ENCODE measurements at regions not wholly inside any gene's neighbourhood (a gene's known extent, or its start where the extent isn't known, plus 50 kb on each side); places are given as distances from the start of the nearest gene placed in this dataset.

DNA sequence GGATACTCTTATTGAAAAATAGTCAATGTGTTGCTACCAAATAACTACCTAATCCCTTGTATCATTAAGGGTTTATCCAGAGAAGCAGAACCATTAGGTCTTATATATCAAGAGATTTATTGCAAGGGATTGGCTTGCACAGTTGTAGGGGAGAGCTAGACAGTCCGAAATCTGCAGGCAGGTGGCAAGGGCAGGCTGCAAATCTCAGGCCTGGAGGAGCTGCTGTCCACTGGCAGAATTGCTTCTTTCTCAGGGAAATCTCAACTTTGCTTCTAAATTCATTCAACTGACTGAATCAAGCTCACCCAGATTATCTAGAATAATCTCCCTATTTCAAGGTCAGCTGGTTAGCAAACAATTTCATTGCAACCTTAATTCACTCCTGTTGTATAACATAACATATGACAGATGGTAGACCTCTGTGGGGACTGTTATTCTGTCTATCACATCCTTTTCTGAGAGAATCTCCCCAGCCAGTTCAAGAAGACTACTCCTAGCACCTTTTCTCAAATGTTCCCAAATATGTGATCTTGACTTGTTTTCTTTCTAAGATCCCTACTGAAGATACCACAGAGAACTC is 194.2 kb downstream of the NHLRC3 start:
- 69 to 90% (median 85%) methylated on average over 1 of the region's 1 CpG for WGBS, 4 donors

DNA sequence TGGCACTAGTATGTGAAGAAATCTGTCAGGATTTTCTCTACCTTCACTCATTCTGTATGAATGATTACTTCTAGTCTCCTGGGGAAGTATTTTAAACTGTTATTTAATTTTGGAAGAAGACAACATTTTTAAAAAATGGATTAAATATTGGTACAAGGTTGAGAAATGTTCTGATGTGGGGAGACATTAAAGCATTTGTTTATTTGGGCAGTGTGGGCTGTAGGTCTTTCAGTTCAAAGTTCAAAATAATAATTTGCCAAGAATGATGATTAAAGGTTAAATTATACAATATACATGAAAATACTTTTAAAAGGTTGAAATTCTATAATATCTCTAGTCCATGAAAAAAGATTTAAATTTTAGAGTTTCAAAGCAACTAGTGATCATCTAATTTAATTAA is 194.7 kb downstream of the NHLRC3 start:
- DNase-seq: no peak
- Histone ChIP-seq H3K27me3 (no peaks in the 10 kb centered on the region), H3K27ac (no peak overlapping the region), H3K4me1 (replicated peaks in 1 of 2) (peaks cover 0 to 5% of the 10 kb centered on the region in 2 donors), H3K4me3 (no peak overlapping the region), H3K9me3 (replicated peaks in 1 of 3) (no peaks in the 10 kb centered on the region), H3K36me3 (replicated peaks in 1 of 2) (no peaks in the 10 kb centered on the region)
- intact Hi-C loops (cut with DNase I): no loop called here
- TF ChIP-seq POLR2A (IDR thresholded peaks at IDR 0.05): no peak
- TF ChIP-seq, protein P1, sequence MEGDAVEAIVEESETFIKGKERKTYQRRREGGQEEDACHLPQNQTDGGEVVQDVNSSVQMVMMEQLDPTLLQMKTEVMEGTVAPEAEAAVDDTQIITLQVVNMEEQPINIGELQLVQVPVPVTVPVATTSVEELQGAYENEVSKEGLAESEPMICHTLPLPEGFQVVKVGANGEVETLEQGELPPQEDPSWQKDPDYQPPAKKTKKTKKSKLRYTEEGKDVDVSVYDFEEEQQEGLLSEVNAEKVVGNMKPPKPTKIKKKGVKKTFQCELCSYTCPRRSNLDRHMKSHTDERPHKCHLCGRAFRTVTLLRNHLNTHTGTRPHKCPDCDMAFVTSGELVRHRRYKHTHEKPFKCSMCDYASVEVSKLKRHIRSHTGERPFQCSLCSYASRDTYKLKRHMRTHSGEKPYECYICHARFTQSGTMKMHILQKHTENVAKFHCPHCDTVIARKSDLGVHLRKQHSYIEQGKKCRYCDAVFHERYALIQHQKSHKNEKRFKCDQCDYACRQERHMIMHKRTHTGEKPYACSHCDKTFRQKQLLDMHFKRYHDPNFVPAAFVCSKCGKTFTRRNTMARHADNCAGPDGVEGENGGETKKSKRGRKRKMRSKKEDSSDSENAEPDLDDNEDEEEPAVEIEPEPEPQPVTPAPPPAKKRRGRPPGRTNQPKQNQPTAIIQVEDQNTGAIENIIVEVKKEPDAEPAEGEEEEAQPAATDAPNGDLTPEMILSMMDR (IDR thresholded peaks at IDR 0.05): no peak

More for the DNA sequence above, 194.2 kb downstream of the NHLRC3 start:
- H3K9me3 ChIP-seq (replicated peaks in 1 of 3): no peaks in the 10 kb centered on the region
- peaks cover 0 to 5% of the 10 kb centered on the region in 2 donors for H3K4me1 ChIP-seq (replicated peaks in 1 of 2)
- H3K36me3 ChIP-seq (replicated peaks in 1 of 2): no peaks in the 10 kb centered on the region
- H3K4me3 ChIP-seq: no peak overlapping the region
- no peak overlapping the region for H3K27ac ChIP-seq
- intact Hi-C loops (cut with DNase I): no loop called here
- TF ChIP-seq, protein P1 (IDR thresholded peaks at IDR 0.05): no peak
- no peak for TF ChIP-seq POLR2A (IDR thresholded peaks at IDR 0.05)
- no peaks in the 10 kb centered on the region for H3K27me3 ChIP-seq
- DNase-seq: no peak

DNA sequence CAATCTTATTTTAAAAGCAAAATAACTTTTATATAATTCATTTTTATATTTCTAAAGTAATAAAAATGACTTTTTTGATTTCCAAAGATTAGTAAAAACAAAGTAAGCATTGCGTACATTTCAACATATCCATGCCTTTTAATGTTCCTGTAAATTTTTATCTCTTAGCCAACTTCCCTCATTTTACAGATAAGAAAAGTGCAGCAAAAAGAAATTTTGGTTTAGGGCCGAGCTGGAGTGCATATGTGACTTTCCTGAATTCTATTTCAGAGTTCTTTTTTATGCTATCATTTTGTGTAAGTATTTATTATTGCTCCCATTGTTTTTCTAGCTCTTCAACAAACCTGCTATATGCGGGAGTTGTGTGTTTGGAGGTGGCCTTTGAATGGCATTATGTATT is 195.3 kb downstream of the NHLRC3 start:
- intact Hi-C loops (cut with DNase I): no loop called here

DNA sequence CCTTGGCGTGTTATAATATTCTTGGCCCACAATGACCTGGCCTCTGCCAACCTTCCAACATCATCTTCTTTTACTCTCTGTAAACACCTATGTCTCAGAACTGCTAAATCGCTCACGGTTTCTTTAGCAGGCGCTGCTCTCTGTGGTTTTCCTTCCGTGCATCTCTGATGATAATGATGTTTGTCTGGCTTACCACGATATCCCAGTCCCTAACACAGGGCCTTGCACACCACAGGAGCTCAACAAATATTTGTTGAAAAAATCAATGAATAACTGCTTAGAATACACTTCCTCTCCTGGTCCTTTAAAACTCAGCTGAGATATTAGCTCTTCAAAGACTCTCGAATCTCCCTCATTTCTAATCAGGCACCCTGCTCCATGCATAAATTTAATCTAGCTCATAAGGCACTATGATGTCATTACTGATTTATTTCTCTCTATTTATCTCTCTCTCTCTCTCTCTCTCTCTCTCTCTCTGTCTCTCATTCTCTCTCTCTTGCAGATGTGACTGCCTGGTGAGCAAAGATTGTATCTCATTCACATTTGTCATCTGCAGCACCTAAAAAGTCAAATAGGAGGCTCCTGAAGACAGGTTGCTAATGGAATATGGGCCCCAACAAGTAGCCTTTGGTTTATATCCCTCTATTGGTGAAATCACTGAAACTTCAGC is 206.4 kb downstream of the NHLRC3 start:
- Histone ChIP-seq H3K4me3 (no peak overlapping the region), H3K9me3 (replicated peaks in 1 of 3) (no peaks in the 10 kb centered on the region), H3K27me3 (no peaks in the 10 kb centered on the region), H3K4me1 (replicated peaks in 1 of 2) (no peaks in the 10 kb centered on the region), H3K36me3 (replicated peaks in 1 of 2) (no peaks in the 10 kb centered on the region), H3K27ac (no peak overlapping the region)
- intact Hi-C loops (cut with DNase I): no loop called here
- no peak for DNase-seq
- no peak for TF ChIP-seq POLR2A (IDR thresholded peaks at IDR 0.05)
- TF ChIP-seq, protein P1 (IDR thresholded peaks at IDR 0.05): no peak
- 83 to 88% (median 87%) methylated on average over 7 of the region's 7 CpGs for WGBS, 4 donors

More for the DNA sequence above, 195.3 kb downstream of the NHLRC3 start:
- TF ChIP-seq, protein P1 (IDR thresholded peaks at IDR 0.05): no peak
- TF ChIP-seq POLR2A (IDR thresholded peaks at IDR 0.05): no peak
- Histone ChIP-seq H3K4me1 (replicated peaks in 1 of 2) (peaks cover 0 to 5% of the 10 kb centered on the region in 2 donors), H3K9me3 (replicated peaks in 1 of 3) (no peaks in the 10 kb centered on the region), H3K27me3 (no peaks in the 10 kb centered on the region), H3K36me3 (replicated peaks in 1 of 2) (no peaks in the 10 kb centered on the region), H3K4me3 (no peak overlapping the region), H3K27ac (no peak overlapping the region)
- 84 to 91% (median 87%) methylated on average over 3 of the region's 3 CpGs for WGBS, 4 donors
- no peak for DNase-seq

Data from adrenal gland (tissue), 9 donors.